ENCODE measurements at regions not wholly inside any gene's neighbourhood (a gene's known extent, or its start where the extent isn't known, plus 50 kb on each side); places are given as distances from the start of the nearest gene placed in this dataset.

DNA sequence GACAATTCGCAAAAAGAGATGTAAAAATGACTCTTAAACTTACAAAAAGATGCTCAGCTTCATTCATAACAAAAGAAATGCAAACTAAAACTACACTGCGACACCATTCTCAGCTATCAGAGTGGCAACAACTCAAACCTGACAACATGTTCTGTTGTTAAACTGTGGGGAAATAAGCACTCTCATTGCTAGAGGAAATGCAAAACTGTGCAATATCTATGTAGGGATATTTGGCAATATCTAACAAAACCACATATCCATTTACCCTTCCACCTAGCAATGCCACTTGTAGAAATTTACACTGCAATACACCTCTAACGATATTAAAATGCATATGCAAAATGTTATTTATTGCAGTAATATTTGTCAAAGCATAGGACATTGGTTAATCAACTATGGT, 78.3 kb upstream of the EGFL6 start:
- Histone ChIP-seq H3K9me3 (no peaks in the 10 kb centered on the region), H3K27ac (no peak overlapping the region), H3K27me3 (no peaks in the 10 kb centered on the region), H3K4me3 (no peak overlapping the region), H3K36me3 (no peaks in the 10 kb centered on the region), H3K4me1 (peaks cover 7 to 12% (median 10%) of the 10 kb centered on the region in 4 donors)
- ATAC-seq (ENCODE audit: low FRiP score in 2 of 2) (no peak), DNase-seq (no peak)
- TF ChIP-seq, protein P1, sequence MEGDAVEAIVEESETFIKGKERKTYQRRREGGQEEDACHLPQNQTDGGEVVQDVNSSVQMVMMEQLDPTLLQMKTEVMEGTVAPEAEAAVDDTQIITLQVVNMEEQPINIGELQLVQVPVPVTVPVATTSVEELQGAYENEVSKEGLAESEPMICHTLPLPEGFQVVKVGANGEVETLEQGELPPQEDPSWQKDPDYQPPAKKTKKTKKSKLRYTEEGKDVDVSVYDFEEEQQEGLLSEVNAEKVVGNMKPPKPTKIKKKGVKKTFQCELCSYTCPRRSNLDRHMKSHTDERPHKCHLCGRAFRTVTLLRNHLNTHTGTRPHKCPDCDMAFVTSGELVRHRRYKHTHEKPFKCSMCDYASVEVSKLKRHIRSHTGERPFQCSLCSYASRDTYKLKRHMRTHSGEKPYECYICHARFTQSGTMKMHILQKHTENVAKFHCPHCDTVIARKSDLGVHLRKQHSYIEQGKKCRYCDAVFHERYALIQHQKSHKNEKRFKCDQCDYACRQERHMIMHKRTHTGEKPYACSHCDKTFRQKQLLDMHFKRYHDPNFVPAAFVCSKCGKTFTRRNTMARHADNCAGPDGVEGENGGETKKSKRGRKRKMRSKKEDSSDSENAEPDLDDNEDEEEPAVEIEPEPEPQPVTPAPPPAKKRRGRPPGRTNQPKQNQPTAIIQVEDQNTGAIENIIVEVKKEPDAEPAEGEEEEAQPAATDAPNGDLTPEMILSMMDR (IDR thresholded peaks at IDR 0.05): no peak
- TF ChIP-seq EP300 (IDR thresholded peaks at IDR 0.05) (peak in 1 of 4 donors; percentile 27), POLR2AphosphoS5 (IDR thresholded peaks at IDR 0.05) (no peak)
- 56 to 78% methylated on average over 3 of the region's 3 CpGs for WGBS, 2 donors

DNA sequence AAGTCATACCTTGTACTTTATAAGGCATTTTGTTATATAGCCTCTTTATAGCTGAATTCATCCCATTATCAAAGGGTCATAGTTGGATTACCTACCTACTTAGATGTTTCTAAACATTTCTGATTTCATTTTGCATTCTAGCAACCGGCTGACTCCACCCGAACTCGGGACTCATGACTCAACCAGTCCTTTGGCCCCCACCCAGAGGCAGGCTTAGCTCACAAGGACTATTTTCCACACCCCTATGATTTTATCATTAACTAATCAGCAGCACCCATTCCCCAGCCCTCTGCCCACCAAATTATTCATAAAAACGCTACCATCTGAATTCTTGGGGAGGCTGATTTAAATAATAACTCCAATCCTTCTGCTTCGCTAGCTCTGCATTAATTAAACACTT, 79.9 kb upstream of the EGFL6 start:
- peak in 1 of 2 donors; percentile 67 for ATAC-seq (ENCODE audit: low FRiP score in 2 of 2)
- Histone ChIP-seq H3K36me3 (no peaks in the 10 kb centered on the region), H3K27ac (no peak overlapping the region), H3K4me1 (peaks cover 7 to 12% (median 10%) of the 10 kb centered on the region in 4 donors), H3K27me3 (no peaks in the 10 kb centered on the region), H3K4me3 (no peak overlapping the region), H3K9me3 (no peaks in the 10 kb centered on the region)
- DNase-seq: peak in 1 of 2 donors; percentile 44
- 51 to 61% methylated on average over 5 of the region's 5 CpGs for WGBS, 2 donors
- TF ChIP-seq EP300 (IDR thresholded peaks at IDR 0.05) (no peak), POLR2A (IDR thresholded peaks at IDR 0.05) (no peak)

DNA sequence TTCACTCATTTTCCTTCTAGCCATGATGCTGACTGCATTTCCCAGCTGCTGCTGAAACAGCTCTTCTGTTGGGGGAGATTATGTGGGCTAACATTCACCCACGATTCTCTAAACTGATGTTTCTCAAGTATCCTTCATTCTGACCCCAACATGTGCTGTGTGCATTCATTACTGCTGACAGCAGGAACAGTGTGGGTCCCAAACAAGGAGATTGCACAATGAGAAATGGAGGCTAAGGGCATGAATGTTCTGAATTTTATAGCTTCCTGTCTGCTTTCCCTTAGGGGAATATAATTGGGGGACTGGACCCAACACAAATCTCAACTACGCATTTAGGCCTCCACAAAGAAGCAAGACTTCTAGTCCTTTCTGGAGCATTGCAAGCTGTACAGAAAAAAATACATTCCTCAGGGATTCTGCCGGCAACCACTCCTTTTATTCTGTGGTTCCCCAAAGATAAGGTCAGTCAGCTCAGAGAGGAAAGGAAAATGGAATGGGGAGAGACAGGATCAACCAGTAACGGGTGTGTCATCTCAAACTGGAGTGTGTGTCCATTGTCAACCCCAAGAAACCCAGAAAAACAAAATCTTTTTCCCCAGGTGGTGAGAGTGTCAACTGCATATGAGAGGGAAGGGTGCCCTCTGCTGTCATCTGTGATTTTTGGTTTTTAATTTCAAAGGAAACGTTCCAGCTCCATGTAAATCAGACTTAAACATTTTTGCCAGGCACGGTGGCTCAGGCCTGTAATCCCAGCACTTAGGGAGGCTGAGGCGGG, 81.5 kb upstream of the EGFL6 start:
- WGBS, 2 donors: 7 to 22% methylated on average over 7 of the region's 7 CpGs
- Histone ChIP-seq H3K27ac (peak overlapping the region; percentile 43 to 74 (median 68)), H3K36me3 (no peaks in the 10 kb centered on the region), H3K4me3 (no peak overlapping the region), H3K27me3 (no peaks in the 10 kb centered on the region), H3K4me1 (peaks cover 7 to 12% (median 10%) of the 10 kb centered on the region in 4 donors), H3K9me3 (no peaks in the 10 kb centered on the region)
- TF ChIP-seq, protein P1 (IDR thresholded peaks at IDR 0.05): peak; percentile 47 to 80 (median 70)
- TF ChIP-seq POLR2AphosphoS5 (IDR thresholded peaks at IDR 0.05) (peak in 1 of 2 donors; percentile 16), EP300 (IDR thresholded peaks at IDR 0.05) (peak in 1 of 4 donors; percentile 24), POLR2A (IDR thresholded peaks at IDR 0.05) (no peak)
- ATAC-seq (ENCODE audit: low FRiP score in 2 of 2) (peak; percentile 83 to 87), DNase-seq (peak in 1 of 2 donors; percentile 31)

DNA sequence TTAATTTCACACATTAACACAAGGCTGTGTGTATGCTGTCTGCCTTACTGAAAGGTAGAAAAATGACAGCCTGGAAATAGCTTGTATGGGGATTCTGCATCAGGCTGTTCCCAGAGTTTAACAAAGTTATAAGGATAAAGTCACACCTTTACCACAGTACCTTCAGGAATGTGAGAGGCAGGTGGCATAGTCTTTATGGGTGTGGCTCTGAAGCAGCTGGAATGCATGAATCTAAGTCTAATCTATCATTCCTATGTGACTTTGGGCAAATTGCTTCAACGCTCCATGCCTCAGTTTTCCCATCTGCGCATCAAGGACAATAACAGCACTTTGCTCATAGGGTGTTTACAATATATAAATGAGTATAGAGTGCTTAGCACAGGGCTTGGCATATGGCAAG, 84.2 kb upstream of the EGFL6 start:
- no peak for TF ChIP-seq POLR2AphosphoS5 (IDR thresholded peaks at IDR 0.05)
- no peak for DNase-seq
- Histone ChIP-seq H3K9me3 (no peaks in the 10 kb centered on the region), H3K27me3 (no peaks in the 10 kb centered on the region), H3K4me3 (no peak overlapping the region), H3K27ac (no peak overlapping the region), H3K36me3 (no peaks in the 10 kb centered on the region), H3K4me1 (peaks cover 7 to 12% (median 10%) of the 10 kb centered on the region in 4 donors)
- 92 to 100% methylated on average over 2 of the region's 2 CpGs for WGBS, 2 donors
- no peak for ATAC-seq (ENCODE audit: low FRiP score in 2 of 2)

DNA sequence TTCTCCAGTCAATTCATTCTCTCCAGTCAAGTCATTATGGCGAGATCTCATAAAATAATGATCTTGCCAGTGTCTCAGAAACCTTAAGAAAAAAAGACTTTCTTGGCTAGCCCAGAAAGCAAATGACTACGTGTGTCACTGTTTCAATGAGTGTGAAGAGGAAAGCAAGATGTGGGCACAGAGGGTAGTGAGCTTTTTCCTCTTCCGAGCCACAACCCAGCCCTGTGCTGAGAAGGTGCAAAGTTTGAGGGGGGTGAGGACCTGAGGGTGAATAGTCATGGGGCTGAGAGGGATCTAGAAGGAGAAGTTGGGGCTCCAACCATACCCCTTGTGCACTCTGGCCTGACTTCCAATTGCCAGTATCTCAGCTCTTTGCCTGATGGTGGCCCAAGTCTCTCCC, 85.6 kb upstream of the EGFL6 start:
- 78 to 84% methylated on average over 3 of the region's 3 CpGs for WGBS, 2 donors
- no peak for DNase-seq
- no peak overlapping the region for H3K27ac ChIP-seq
- H3K27me3 ChIP-seq: no peaks in the 10 kb centered on the region
- peaks cover 7 to 12% (median 10%) of the 10 kb centered on the region in 4 donors for H3K4me1 ChIP-seq
- H3K9me3 ChIP-seq: no peaks in the 10 kb centered on the region
- ATAC-seq (ENCODE audit: low FRiP score in 2 of 2): no peak
- no peaks in the 10 kb centered on the region for H3K36me3 ChIP-seq
- H3K4me3 ChIP-seq: no peak overlapping the region
- no peak for TF ChIP-seq EP300 (IDR thresholded peaks at IDR 0.05)
- TF ChIP-seq POLR2A (IDR thresholded peaks at IDR 0.05): no peak
- TF ChIP-seq, protein P1 (IDR thresholded peaks at IDR 0.05): no peak
- TF ChIP-seq POLR2AphosphoS5 (IDR thresholded peaks at IDR 0.05): no peak
